NCI-H69 (cell line): ENCODE measurements at regions not wholly inside any gene's neighbourhood (a gene's known extent, or its start where the extent isn't known, plus 50 kb on each side); places are given as distances from the start of the nearest gene placed in this dataset.
"Not testable (repeated sequence)": the region's sequence is repeated elsewhere in the genome, so short reads cannot be mapped to it uniquely, and the experiment has no call there.

Experiments used
- DNase-seq: peaks from one replicate; lab custom pipeline; 2025; lab: John Stamatoyannopoulos, UW

GRCh38 chr12:59147791-59148190, 227.5 kb upstream of the LRIG3 start:
- no peak for DNase-seq

DNA sequence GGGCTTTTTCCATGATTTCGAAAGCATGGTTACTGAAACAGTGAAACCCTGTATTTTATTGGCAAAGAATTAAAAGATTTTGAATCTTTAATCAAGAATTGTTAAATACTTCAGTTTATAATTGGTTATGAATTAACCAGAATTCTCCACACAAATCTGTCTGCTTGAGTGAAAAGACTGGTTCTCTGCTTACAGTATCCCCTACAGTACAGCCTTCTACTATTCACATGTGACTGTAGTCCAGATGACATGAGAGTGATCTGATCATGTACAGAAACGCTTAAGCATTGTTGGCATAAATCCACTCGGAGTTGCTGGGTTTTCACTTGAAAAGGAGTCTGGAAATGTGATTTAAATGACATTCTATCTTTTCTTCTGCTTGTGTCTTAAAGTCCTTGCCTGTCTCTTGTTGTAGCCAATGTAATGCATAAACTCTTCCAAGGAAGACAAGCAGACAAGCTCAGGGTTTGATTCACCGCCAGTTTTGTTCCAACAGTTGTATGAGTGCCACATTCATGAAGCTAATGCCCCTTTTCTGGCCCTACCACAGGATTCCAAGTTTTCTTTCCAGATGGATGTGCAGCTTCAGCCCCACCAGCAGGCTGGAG, 222.0 kb upstream of the LRIG3 start:
- no peak for DNase-seq

DNA sequence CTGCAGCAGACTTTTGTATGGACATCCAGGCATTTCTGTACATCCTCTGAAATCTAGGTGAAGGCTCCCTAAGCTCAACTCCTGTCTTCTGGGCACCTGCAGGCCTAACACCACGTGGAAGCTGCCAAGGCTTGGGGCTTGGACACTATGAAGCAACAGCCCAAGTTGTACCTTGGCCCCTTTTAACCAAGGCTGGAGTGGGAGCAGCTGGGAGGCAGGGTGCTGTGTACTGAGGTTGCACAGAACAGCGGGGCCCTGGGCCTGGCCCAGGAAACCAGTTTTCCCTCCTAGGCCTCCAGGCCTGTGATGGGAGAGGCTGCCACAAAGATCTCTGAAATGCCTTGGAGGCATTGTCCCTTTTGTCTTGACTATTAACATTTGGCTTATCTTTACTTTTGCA, 214.4 kb upstream of the LRIG3 start:
- no peak for DNase-seq

DNA sequence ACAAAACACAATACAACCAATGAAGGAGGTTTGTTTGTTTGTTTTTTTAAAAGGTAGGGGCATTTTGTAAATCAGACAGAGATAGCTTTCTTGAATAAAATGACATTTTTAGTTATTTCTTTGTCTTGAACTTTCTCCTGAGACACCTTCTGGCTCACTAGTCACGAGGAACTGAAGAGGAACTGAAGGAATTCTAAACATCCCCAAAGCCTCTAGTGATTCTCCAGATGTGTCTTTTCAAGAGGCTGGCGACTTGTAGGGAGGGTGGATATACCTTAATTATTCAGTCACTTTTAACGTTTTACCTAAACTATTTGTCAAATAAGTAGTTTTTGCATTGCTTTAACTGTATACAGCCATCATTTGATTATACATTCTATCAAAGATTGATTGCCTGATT, 211.2 kb upstream of the LRIG3 start:
- DNase-seq = no peak

GRCh38 chr12:59122784-59123183, 202.5 kb upstream of the LRIG3 start:
- DNase-seq = no peak

DNA sequence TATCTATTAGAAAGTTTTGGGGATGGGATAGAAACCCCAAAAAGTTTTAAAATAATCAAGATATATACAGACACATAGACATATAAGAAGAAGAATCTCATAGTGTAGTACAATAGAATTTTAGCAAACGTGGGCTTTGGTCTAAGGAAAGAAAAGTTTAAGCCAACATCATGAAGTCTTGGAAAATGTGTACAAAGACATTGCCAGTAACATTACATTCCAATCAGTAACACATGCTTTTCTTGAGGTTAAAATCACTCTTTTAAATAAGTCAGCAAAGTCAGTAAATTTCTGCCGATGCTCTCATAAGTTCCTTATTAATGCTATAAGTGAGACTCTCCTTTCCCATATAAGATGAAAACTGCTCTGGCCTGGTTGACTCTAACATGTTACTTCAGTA, 201.1 kb upstream of the LRIG3 start:
- DNase-seq = no peak

DNA sequence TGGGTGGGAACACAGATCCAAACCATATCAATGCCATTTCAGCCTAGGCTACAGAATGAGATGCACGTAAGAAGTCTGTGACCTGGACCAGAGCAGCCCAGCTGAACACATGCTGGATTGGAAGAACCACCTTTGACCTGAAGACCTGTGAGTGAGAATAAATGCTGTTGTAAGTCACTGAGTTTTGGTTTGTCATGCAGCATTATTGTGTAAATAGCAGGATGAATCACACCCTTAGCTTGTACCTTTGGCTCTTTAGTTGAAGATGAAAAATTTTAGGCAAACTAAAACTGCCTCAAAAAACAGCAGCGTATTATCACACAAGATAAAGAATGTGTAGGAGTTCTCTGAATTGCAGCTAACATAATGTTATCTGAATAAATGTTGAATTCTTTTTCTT, 199.4 kb upstream of the LRIG3 start:
- no peak for DNase-seq

DNA sequence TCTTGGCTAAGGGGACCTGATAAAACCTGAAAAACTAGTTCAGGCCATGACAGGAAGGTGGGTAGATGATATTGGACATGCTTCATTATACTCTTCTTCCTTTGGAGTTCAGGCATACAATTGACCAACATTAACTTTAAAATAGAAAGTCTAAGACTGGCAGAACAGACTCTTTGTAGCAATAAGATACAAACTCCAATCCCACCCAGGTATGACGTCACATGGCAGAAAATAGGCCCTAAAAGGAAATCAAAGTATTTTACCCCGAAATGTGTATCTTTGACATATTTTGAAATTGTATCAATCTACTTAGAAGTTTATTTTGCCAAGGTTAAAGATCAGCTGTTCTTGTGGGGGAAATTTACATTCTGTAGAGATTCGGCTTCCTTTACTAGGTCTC, 198.1 kb upstream of the LRIG3 start:
- no peak for DNase-seq

DNA sequence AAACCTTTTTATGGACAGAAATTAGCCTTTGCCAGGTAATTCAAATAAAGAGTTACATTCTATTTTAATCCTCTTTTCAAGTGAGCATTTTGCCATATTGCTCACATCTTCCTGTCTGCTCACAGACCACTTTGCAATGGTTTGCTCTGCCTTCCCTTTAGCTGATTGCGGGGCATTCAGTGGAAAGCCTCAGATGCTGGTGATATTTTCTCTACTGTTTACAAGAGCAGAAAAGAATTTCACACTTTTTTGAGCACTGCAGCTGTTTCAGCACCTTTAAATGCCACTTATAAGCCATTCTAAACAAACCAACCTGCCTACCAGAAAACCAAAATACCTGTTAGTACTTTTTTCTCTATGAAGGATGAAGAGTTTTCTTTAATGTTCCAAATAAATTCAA, 195.7 kb upstream of the LRIG3 start:
- no peak for DNase-seq

- DNase-seq = no peak
Measured at GRCh38 chr12:59115526-59115925, 195.2 kb upstream of the LRIG3 start.

DNA sequence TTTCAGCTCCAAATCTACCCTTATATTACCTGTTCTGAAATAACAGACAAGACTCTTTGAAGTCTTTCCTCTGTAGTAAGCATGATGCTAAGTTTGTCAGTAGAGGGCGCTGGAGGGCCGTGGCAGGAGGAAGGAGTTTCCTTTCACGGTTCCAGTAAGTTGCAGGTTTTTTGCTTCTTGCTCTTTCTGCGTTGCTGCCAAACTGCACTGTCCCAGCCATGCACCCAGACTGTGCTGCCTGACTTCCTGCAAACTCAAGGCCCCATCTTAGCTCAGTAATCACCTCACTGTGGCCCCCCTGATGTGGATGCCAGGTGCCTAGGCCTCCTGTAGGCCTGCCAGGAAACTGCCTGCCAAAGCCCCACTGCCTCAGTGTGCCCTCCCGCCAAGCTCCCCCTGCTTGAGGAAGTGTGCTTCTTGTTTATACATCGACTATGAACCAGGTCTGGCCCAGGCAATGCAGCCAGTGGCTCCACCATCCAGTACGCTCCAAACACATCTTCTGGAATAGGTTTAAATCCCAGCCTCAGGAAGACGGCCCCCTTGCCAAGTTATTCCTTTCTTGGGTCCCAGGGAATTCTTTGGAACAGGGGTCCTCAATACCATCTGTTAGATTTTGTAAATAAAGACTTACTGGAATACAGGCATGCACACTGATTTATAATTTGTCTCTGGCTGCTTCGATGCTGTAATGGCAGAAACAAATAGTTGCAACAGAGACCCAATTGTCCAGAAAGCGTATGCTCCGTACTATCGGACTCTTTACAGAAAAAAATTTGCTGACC, 193.7 kb upstream of the LRIG3 start:
- DNase-seq = peak; percentile 89

GRCh38 chr12:59111851-59112250, 191.5 kb upstream of the LRIG3 start:
- no peak for DNase-seq

- DNase-seq = not testable (repeated sequence)
Measured at GRCh38 chr12:59108516-59108915, 188.2 kb upstream of the LRIG3 start.

GRCh38 chr12:59100585-59100984, 180.3 kb upstream of the LRIG3 start:
- no peak for DNase-seq

- DNase-seq = no peak
Measured at GRCh38 chr12:59097876-59098275, 177.6 kb upstream of the LRIG3 start.

DNA sequence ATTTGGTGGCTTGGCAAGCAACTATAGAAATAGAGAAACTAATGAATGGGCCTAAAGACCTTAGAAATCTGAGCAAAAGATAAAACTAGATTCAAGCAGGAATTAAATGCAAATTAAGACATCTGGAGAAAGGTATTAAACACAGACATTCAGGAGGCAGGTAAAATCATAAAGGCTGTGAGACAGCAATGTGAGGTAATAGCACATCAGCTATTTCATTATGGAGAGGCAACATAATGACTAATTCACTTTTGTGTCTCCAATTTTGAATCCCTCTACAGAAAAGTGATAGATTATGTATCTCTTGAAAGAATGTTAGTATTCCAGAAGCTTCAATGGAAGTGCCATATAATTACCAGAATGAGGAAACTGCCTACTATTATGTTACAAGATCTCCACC, 175.9 kb upstream of the LRIG3 start:
- peak; percentile 47 for DNase-seq

DNA sequence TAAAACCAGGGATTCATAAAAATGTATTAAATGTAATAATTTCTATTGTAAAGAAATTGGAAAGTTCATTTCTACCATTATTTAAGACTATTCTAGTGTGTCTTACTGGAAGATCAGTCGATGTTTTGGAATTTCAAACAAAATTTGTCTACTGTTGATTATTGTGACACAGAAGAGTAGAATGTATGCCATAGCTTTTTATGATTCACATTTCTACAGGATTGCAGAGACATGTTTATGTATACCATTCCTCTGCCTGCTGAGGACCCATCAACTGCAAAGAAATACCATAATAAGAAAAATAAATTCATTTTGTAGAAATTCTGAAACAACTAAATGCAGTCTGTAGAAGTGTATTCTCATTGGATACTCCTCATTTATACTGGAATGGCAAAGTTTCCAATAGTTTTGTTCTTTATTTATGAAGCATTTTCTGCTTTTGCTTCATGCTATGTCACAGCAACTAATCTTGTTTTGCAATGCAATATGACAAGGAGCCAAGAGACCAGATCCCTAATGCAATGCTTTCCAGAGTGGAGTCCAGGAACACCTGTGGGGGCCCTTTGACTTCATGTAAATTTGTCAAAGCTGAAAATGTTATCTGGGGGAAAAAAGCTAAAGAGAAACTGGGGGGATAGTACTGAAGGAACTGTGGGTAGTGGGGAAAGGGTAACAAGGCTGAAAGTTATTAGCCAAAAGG, 172.9 kb upstream of the LRIG3 start:
- DNase-seq = no peak

- peak; percentile 18 for DNase-seq
Measured at GRCh38 chr12:59088673-59089072, 168.4 kb upstream of the LRIG3 start.

DNA sequence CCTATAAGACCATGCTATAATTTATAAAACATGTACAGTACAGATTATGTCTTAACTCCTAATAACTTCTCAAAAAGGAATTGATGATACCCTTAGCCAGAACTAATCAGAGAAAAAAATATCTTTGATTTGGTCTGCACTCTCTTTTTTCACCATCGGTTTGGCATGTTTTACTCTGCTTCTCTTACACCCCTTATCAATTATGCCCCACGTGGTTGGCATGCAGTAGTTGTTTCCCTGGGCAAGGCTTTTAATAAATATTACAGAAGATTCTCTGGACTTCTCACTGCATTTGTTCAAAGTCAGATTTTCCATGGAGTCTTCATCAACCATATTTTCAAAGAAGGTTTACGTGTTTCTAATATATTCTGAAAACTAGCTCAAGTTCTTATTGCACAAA, 167.4 kb upstream of the LRIG3 start:
- DNase-seq = no peak

GRCh38 chr12:59087077-59087673, 166.9 kb upstream of the LRIG3 start:
- peak; percentile 39 for DNase-seq

GRCh38 chr12:59086126-59086525, 165.8 kb upstream of the LRIG3 start:
- peak; percentile 95 for DNase-seq

DNA sequence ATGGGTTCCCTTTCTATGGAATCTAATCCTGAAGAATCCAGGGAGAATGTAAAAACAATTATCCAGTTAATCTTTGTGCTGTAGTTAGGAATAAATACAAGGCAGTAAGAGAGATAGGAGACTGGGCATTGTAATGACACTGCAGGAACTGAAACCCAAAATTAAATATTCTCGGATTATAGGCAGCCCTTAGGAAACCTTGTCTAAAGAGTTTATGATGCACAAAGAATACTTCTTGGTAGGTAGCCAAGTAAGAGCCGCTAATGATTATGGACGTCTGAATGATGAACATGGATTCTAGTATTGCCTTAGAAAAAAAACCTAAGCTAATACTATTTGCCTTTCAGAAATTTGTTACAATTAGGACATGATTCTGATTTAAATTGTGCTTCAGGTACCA, 165.4 kb upstream of the LRIG3 start:
- peak; percentile 97 for DNase-seq
